ENCODE measurements at regions not wholly inside any gene's neighbourhood (a gene's known extent, or its start where the extent isn't known, plus 50 kb on each side); places are given as distances from the start of the nearest gene placed in this dataset.

GRCh38 chr5:133777951-133778350, 165.6 kb upstream of the FSTL4 start:
- no peak overlapping the region for H3K4me3 ChIP-seq (ENCODE audit: control insufficient read depth in 1 of 7, extremely low read depth in 1 of 7, insufficient read depth in 4 of 7, low read depth in 2 of 7, low read length in 6 of 7)
- no peaks in the 10 kb centered on the region for H3K27me3 ChIP-seq (replicated peaks in 2 of 5; ENCODE audit: control insufficient read depth in 4 of 5, insufficient read depth in 5 of 5, low read length in 4 of 5)
- H3K9me3 ChIP-seq (ENCODE audit: control extremely low read depth in 1 of 5, control insufficient read depth in 4 of 5, insufficient read depth in 2 of 5, low read depth in 1 of 5, low read length in 4 of 5): peaks cover 0 to 3% (median 2%) of the 10 kb centered on the region in 5 experiments
- POLR2A ChIA-PET: no interaction called here
- no peaks in the 10 kb centered on the region for H3K4me1 ChIP-seq (ENCODE audit: control extremely low read depth in 1 of 4, control insufficient read depth in 4 of 4, insufficient read depth in 4 of 4, low read length in 3 of 4)
- no peak overlapping the region for H3K27ac ChIP-seq (ENCODE audit: insufficient read depth in 1 of 2, low read depth in 1 of 2, low read length in 2 of 2, poor library complexity in 1 of 2, severe bottlenecking in 2 of 2)
- CTCF ChIA-PET: no interaction called here
- WGBS (ENCODE audit: insufficient coverage): 72% methylated on average over 2 of the region's 3 CpGs
- no peak for DNase-seq
- H3K36me3 ChIP-seq (ENCODE audit: control insufficient read depth in 4 of 4, insufficient read depth in 4 of 4, low read length in 3 of 4): no peaks in the 10 kb centered on the region

GRCh38 chr5:133775584-133776304, 163.4 kb upstream of the FSTL4 start:
- ChIA-PET POLR2A (no interaction called here), CTCF (no interaction called here)
- no peaks in the 10 kb centered on the region for H3K27me3 ChIP-seq (replicated peaks in 2 of 5; ENCODE audit: control insufficient read depth in 4 of 5, insufficient read depth in 5 of 5, low read length in 4 of 5)
- H3K36me3 ChIP-seq (ENCODE audit: control insufficient read depth in 4 of 4, insufficient read depth in 4 of 4, low read length in 3 of 4): no peaks in the 10 kb centered on the region
- no peak for DNase-seq
- H3K9me3 ChIP-seq (ENCODE audit: control extremely low read depth in 1 of 5, control insufficient read depth in 4 of 5, insufficient read depth in 2 of 5, low read depth in 1 of 5, low read length in 4 of 5): peaks cover 0 to 16% (median 3%) of the 10 kb centered on the region in 5 experiments
- no peak overlapping the region for H3K27ac ChIP-seq (ENCODE audit: insufficient read depth in 1 of 2, low read depth in 1 of 2, low read length in 2 of 2, poor library complexity in 1 of 2, severe bottlenecking in 2 of 2)
- WGBS (ENCODE audit: insufficient coverage): 100% methylated on average over 1 of the region's 2 CpGs
- no peak overlapping the region for H3K4me3 ChIP-seq (ENCODE audit: control insufficient read depth in 1 of 7, extremely low read depth in 1 of 7, insufficient read depth in 4 of 7, low read depth in 2 of 7, low read length in 6 of 7)
- no peaks in the 10 kb centered on the region for H3K4me1 ChIP-seq (ENCODE audit: control extremely low read depth in 1 of 4, control insufficient read depth in 4 of 4, insufficient read depth in 4 of 4, low read length in 3 of 4)

- WGBS (ENCODE audit: insufficient coverage): 89% methylated on average over 6 of the region's 8 CpGs
Measured at GRCh38 chr5:133773247-133774202, 161.2 kb upstream of the FSTL4 start.

GRCh38 chr5:133769842-133770241, 157.5 kb upstream of the FSTL4 start:
- H3K27ac ChIP-seq (ENCODE audit: insufficient read depth in 1 of 2, low read depth in 1 of 2, low read length in 2 of 2, poor library complexity in 1 of 2, severe bottlenecking in 2 of 2): no peak overlapping the region
- WGBS (ENCODE audit: insufficient coverage): no CpG with 5 or more reads among the region's 1 CpG
- H3K27me3 ChIP-seq (replicated peaks in 2 of 5; ENCODE audit: control insufficient read depth in 4 of 5, insufficient read depth in 5 of 5, low read length in 4 of 5): peaks cover 0 to 5% (median 0%) of the 10 kb centered on the region in 5 experiments
- H3K36me3 ChIP-seq (ENCODE audit: control insufficient read depth in 4 of 4, insufficient read depth in 4 of 4, low read length in 3 of 4): no peaks in the 10 kb centered on the region
- ChIA-PET CTCF (no interaction called here), POLR2A (no interaction called here)
- no peaks in the 10 kb centered on the region for H3K4me1 ChIP-seq (ENCODE audit: control extremely low read depth in 1 of 4, control insufficient read depth in 4 of 4, insufficient read depth in 4 of 4, low read length in 3 of 4)
- peaks cover 0 to 16% (median 3%) of the 10 kb centered on the region in 5 experiments for H3K9me3 ChIP-seq (ENCODE audit: control extremely low read depth in 1 of 5, control insufficient read depth in 4 of 5, insufficient read depth in 2 of 5, low read depth in 1 of 5, low read length in 4 of 5)
- no peak for DNase-seq
- H3K4me3 ChIP-seq (ENCODE audit: control insufficient read depth in 1 of 7, extremely low read depth in 1 of 7, insufficient read depth in 4 of 7, low read depth in 2 of 7, low read length in 6 of 7): no peak overlapping the region

More at GRCh38 chr5:133773247-133774202, 161.2 kb upstream of the FSTL4 start:
- Histone ChIP-seq H3K27ac (ENCODE audit: insufficient read depth in 1 of 2, low read depth in 1 of 2, low read length in 2 of 2, poor library complexity in 1 of 2, severe bottlenecking in 2 of 2) (no peak overlapping the region), H3K9me3 (ENCODE audit: control extremely low read depth in 1 of 5, control insufficient read depth in 4 of 5, insufficient read depth in 2 of 5, low read depth in 1 of 5, low read length in 4 of 5) (peaks cover 0 to 16% (median 3%) of the 10 kb centered on the region in 5 experiments), H3K4me1 (ENCODE audit: control extremely low read depth in 1 of 4, control insufficient read depth in 4 of 4, insufficient read depth in 4 of 4, low read length in 3 of 4) (no peaks in the 10 kb centered on the region), H3K36me3 (ENCODE audit: control insufficient read depth in 4 of 4, insufficient read depth in 4 of 4, low read length in 3 of 4) (no peaks in the 10 kb centered on the region), H3K27me3 (replicated peaks in 2 of 5; ENCODE audit: control insufficient read depth in 4 of 5, insufficient read depth in 5 of 5, low read length in 4 of 5) (peaks cover 0 to 4% (median 0%) of the 10 kb centered on the region in 5 experiments), H3K4me3 (ENCODE audit: control insufficient read depth in 1 of 7, extremely low read depth in 1 of 7, insufficient read depth in 4 of 7, low read depth in 2 of 7, low read length in 6 of 7) (no peak overlapping the region)
- POLR2A ChIA-PET: no interaction called here
- CTCF ChIA-PET: no interaction called here
- DNase-seq: no peak

- ChIA-PET POLR2A (no interaction called here), CTCF (interaction anchor here (1.5 kb wide), 1 partner anchor 9 kb away, joined by 3 read pairs; no protein-coding TSS in a partner anchor)
- 70% methylated on average over 4 of the region's 4 CpGs for WGBS (ENCODE audit: insufficient coverage)
- Histone ChIP-seq H3K27me3 (replicated peaks in 2 of 5; ENCODE audit: control insufficient read depth in 4 of 5, insufficient read depth in 5 of 5, low read length in 4 of 5) (peaks cover 0 to 9% (median 0%) of the 10 kb centered on the region in 5 experiments), H3K4me3 (ENCODE audit: control insufficient read depth in 1 of 7, extremely low read depth in 1 of 7, insufficient read depth in 4 of 7, low read depth in 2 of 7, low read length in 6 of 7) (no peak overlapping the region), H3K27ac (ENCODE audit: insufficient read depth in 1 of 2, low read depth in 1 of 2, low read length in 2 of 2, poor library complexity in 1 of 2, severe bottlenecking in 2 of 2) (no peak overlapping the region), H3K9me3 (ENCODE audit: control extremely low read depth in 1 of 5, control insufficient read depth in 4 of 5, insufficient read depth in 2 of 5, low read depth in 1 of 5, low read length in 4 of 5) (peaks cover 0 to 3% (median 0%) of the 10 kb centered on the region in 5 experiments), H3K4me1 (ENCODE audit: control extremely low read depth in 1 of 4, control insufficient read depth in 4 of 4, insufficient read depth in 4 of 4, low read length in 3 of 4) (no peaks in the 10 kb centered on the region), H3K36me3 (ENCODE audit: control insufficient read depth in 4 of 4, insufficient read depth in 4 of 4, low read length in 3 of 4) (no peaks in the 10 kb centered on the region)
- no peak for DNase-seq
Measured at GRCh38 chr5:133763744-133764143, 151.4 kb upstream of the FSTL4 start.

GRCh38 chr5:133761632-133762031, 149.3 kb upstream of the FSTL4 start:
- POLR2A ChIA-PET: interaction anchor here (0.5 to 1.0 kb wide), 2 partner anchors 44 to 1407 kb away, joined by 3 read pairs; no protein-coding TSS in a partner anchor
- H3K36me3 ChIP-seq (ENCODE audit: control insufficient read depth in 4 of 4, insufficient read depth in 4 of 4, low read length in 3 of 4): no peaks in the 10 kb centered on the region
- no CpG with 5 or more reads among the region's 4 CpGs for WGBS (ENCODE audit: insufficient coverage)

GRCh38 chr5:133760532-133760931, 148.2 kb upstream of the FSTL4 start:
- CTCF ChIA-PET: no interaction called here

More at GRCh38 chr5:133761632-133762031, 149.3 kb upstream of the FSTL4 start:
- Histone ChIP-seq H3K27me3 (replicated peaks in 2 of 5; ENCODE audit: control insufficient read depth in 4 of 5, insufficient read depth in 5 of 5, low read length in 4 of 5) (peaks cover 0 to 9% (median 2%) of the 10 kb centered on the region in 5 experiments), H3K4me3 (ENCODE audit: control insufficient read depth in 1 of 7, extremely low read depth in 1 of 7, insufficient read depth in 4 of 7, low read depth in 2 of 7, low read length in 6 of 7) (no peak overlapping the region), H3K27ac (ENCODE audit: insufficient read depth in 1 of 2, low read depth in 1 of 2, low read length in 2 of 2, poor library complexity in 1 of 2, severe bottlenecking in 2 of 2) (no peak overlapping the region), H3K9me3 (ENCODE audit: control extremely low read depth in 1 of 5, control insufficient read depth in 4 of 5, insufficient read depth in 2 of 5, low read depth in 1 of 5, low read length in 4 of 5) (peaks cover 0 to 3% (median 0%) of the 10 kb centered on the region in 5 experiments), H3K4me1 (ENCODE audit: control extremely low read depth in 1 of 4, control insufficient read depth in 4 of 4, insufficient read depth in 4 of 4, low read length in 3 of 4) (no peaks in the 10 kb centered on the region)
- DNase-seq: no peak
- CTCF ChIA-PET: no interaction called here

More at GRCh38 chr5:133760532-133760931, 148.2 kb upstream of the FSTL4 start:
- Histone ChIP-seq H3K36me3 (ENCODE audit: control insufficient read depth in 4 of 4, insufficient read depth in 4 of 4, low read length in 3 of 4) (no peaks in the 10 kb centered on the region), H3K27ac (ENCODE audit: insufficient read depth in 1 of 2, low read depth in 1 of 2, low read length in 2 of 2, poor library complexity in 1 of 2, severe bottlenecking in 2 of 2) (no peak overlapping the region), H3K9me3 (ENCODE audit: control extremely low read depth in 1 of 5, control insufficient read depth in 4 of 5, insufficient read depth in 2 of 5, low read depth in 1 of 5, low read length in 4 of 5) (peaks cover 0 to 3% (median 0%) of the 10 kb centered on the region in 5 experiments), H3K4me3 (ENCODE audit: control insufficient read depth in 1 of 7, extremely low read depth in 1 of 7, insufficient read depth in 4 of 7, low read depth in 2 of 7, low read length in 6 of 7) (no peak overlapping the region), H3K4me1 (ENCODE audit: control extremely low read depth in 1 of 4, control insufficient read depth in 4 of 4, insufficient read depth in 4 of 4, low read length in 3 of 4) (no peaks in the 10 kb centered on the region), H3K27me3 (replicated peaks in 2 of 5; ENCODE audit: control insufficient read depth in 4 of 5, insufficient read depth in 5 of 5, low read length in 4 of 5) (peaks cover 0 to 13% (median 9%) of the 10 kb centered on the region in 5 experiments)
- WGBS (ENCODE audit: insufficient coverage): no CpG with 5 or more reads among the region's 3 CpGs
- no peak for DNase-seq
- POLR2A ChIA-PET: no interaction called here

Measured in common myeloid progenitor, CD34-positive (primary cell).